ENCODE measurements at regions not wholly inside any gene's neighbourhood (a gene's known extent, or its start where the extent isn't known, plus 50 kb on each side); places are given as distances from the start of the nearest gene placed in this dataset.

DNA sequence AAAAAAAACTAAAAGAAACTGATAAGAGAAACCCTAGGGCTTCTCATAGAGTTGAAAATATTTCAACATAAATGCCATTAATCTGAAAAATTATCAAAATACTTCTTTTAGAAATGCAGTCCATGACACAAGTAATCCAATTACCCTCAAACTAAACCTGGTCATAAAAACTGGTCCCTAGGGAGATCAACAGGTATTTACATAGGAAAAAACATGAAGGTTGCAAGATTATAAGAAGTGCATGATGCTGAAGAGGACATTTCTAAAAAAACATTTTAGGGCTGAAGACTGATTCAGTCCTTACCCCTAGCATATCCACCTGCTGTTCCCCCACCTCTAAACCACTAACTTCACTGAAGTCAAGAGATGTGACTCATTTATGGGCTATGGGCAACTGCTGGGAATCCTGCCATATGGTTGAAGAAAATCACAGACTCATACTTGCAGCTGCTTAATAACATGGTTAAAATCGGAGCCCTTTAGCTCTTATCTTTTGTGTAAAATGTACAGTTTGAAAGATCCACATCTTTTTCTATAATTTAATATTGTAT lies 131.0 kb upstream of the RUNX1 start:
- Histone ChIP-seq H3K36me3 (no peaks in the 10 kb centered on the region), H3K27ac (no peak overlapping the region), H3K27me3 (no peaks in the 10 kb centered on the region), H3K4me3 (no peak overlapping the region), H3K4me1 (no peaks in the 10 kb centered on the region), H3K9me3 (no peaks in the 10 kb centered on the region)
- intact Hi-C loops (cut with DNase I) = no loop called here
- TF ChIP-seq, protein P1, sequence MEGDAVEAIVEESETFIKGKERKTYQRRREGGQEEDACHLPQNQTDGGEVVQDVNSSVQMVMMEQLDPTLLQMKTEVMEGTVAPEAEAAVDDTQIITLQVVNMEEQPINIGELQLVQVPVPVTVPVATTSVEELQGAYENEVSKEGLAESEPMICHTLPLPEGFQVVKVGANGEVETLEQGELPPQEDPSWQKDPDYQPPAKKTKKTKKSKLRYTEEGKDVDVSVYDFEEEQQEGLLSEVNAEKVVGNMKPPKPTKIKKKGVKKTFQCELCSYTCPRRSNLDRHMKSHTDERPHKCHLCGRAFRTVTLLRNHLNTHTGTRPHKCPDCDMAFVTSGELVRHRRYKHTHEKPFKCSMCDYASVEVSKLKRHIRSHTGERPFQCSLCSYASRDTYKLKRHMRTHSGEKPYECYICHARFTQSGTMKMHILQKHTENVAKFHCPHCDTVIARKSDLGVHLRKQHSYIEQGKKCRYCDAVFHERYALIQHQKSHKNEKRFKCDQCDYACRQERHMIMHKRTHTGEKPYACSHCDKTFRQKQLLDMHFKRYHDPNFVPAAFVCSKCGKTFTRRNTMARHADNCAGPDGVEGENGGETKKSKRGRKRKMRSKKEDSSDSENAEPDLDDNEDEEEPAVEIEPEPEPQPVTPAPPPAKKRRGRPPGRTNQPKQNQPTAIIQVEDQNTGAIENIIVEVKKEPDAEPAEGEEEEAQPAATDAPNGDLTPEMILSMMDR (IDR thresholded peaks at IDR 0.05) = no peak
- TF ChIP-seq POLR2A (IDR thresholded peaks at IDR 0.05) = no peak
- 36% methylated on average over 1 of the region's 1 CpG for WGBS (ENCODE audit: insufficient coverage, low coverage, low lambda C conversion rate, missing lambda C conversion rate)
- DNase-seq (no peak), ATAC-seq (no peak)

DNA sequence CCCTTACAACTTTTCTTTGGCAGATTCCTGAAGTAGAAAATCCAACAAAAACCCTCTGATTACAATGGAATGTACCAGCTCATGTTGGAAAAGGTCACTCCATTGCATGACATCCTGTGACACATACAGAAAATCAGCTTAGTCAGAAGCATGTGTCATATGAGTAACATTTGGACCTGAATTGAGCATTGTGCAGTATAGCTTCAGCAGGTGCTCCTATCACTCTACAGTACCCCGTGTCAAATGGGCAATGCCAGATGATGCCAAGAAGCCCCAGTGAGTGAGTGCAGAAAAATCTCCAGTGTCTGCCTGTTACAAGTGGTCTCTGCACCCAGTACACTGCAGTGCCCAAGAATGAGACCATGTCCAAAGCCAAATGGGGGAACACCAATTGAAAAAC lies 129.7 kb upstream of the RUNX1 start:
- H3K36me3 ChIP-seq = no peaks in the 10 kb centered on the region
- TF ChIP-seq, protein P1 (IDR thresholded peaks at IDR 0.05) = no peak
- TF ChIP-seq POLR2A (IDR thresholded peaks at IDR 0.05) = no peak
- H3K27ac ChIP-seq = no peak overlapping the region
- WGBS (ENCODE audit: insufficient coverage, low coverage, low lambda C conversion rate, missing lambda C conversion rate) = no CpG with 5 or more reads among the region's 1 CpG
- ATAC-seq = no peak
- H3K4me3 ChIP-seq = no peak overlapping the region
- H3K9me3 ChIP-seq = no peaks in the 10 kb centered on the region
- H3K4me1 ChIP-seq = no peaks in the 10 kb centered on the region
- no peaks in the 10 kb centered on the region for H3K27me3 ChIP-seq
- intact Hi-C loops (cut with DNase I) = no loop called here
- no peak for DNase-seq

DNA sequence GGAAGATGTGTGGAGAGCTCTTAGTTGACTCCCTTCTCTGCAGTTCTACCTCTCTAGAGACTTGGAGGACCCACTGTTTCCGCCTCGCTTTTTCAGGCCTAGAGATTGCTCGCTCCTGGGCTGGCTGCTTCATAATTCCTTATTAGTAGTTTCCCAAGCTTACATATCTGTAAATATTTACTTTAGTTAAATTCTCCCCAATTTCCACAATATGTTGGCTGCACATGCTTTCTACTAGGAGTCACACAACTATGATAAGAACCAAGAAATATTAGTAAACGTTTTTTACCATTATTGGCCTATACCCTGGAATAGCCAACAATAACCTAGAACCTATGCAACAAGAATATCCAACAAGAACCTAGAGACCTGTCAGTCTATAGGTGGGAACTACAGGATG lies 129.0 kb upstream of the RUNX1 start:
- intact Hi-C loops (cut with DNase I) = no loop called here
- no peaks in the 10 kb centered on the region for H3K9me3 ChIP-seq
- H3K36me3 ChIP-seq = no peaks in the 10 kb centered on the region
- H3K27me3 ChIP-seq = no peaks in the 10 kb centered on the region
- DNase-seq (no peak), ATAC-seq (no peak)
- H3K4me1 ChIP-seq = no peaks in the 10 kb centered on the region
- WGBS (ENCODE audit: insufficient coverage, low coverage, low lambda C conversion rate, missing lambda C conversion rate) = 70% methylated on average over 4 of the region's 4 CpGs
- no peak for TF ChIP-seq POLR2A (IDR thresholded peaks at IDR 0.05)
- TF ChIP-seq, protein P1 (IDR thresholded peaks at IDR 0.05) = no peak
- H3K27ac ChIP-seq = no peak overlapping the region
- no peak overlapping the region for H3K4me3 ChIP-seq

DNA sequence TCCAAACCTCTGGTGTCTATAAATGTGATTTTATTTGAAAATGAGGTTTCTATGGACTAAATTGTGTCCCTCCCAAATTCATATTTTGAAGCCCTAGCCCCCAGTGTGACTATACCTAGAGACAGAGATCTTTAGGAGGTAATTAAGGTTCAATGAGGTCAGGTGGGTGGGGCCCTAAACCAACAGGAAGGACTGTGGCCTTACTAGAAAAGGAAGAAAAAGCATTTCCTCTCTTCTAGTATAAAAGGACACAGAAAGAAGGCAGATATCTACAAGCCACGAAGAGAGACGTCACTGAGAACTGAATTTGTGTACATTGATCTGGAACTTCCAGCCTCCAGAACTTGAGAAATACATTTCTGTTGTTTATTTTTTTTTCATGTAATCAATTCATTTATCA lies 123.1 kb upstream of the RUNX1 start:
- intact Hi-C loops (cut with DNase I) = no loop called here
- Histone ChIP-seq H3K27me3 (no peaks in the 10 kb centered on the region), H3K27ac (no peak overlapping the region), H3K9me3 (no peaks in the 10 kb centered on the region), H3K4me1 (no peaks in the 10 kb centered on the region), H3K4me3 (no peak overlapping the region), H3K36me3 (no peaks in the 10 kb centered on the region)
- no peak for TF ChIP-seq POLR2A (IDR thresholded peaks at IDR 0.05)
- TF ChIP-seq, protein P1 (IDR thresholded peaks at IDR 0.05) = no peak
- no peak for ATAC-seq
- no peak for DNase-seq
- WGBS (ENCODE audit: insufficient coverage, low coverage, low lambda C conversion rate, missing lambda C conversion rate) = 48% methylated on average over 2 of the region's 2 CpGs

DNA sequence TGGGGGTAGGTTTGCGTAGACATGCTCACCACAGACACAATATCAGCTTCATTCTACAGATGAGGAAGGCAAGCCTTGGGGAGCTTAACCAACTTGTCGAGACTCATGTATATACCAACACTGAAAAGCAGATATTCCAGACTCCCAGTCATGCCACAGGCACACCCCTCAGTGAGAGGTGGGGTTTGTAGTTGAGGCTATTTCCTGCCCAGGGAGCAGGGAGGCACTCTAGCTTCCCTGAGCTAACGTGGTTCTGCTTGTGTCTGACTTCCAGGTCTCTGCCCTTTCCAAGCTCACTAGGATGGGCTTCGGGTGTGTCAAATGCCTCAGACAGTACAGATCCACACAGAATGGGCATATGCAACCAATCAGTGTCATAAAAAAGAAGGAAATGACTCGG lies 122.3 kb upstream of the RUNX1 start:
- H3K27ac ChIP-seq = no peak overlapping the region
- H3K27me3 ChIP-seq = no peaks in the 10 kb centered on the region
- no peaks in the 10 kb centered on the region for H3K9me3 ChIP-seq
- TF ChIP-seq, protein P1 (IDR thresholded peaks at IDR 0.05) = no peak
- TF ChIP-seq POLR2A (IDR thresholded peaks at IDR 0.05) = no peak
- H3K4me3 ChIP-seq = no peak overlapping the region
- intact Hi-C loops (cut with DNase I) = no loop called here
- 69% methylated on average over 3 of the region's 5 CpGs for WGBS (ENCODE audit: insufficient coverage, low coverage, low lambda C conversion rate, missing lambda C conversion rate)
- ATAC-seq (no peak), DNase-seq (no peak)
- H3K36me3 ChIP-seq = no peaks in the 10 kb centered on the region
- no peaks in the 10 kb centered on the region for H3K4me1 ChIP-seq
